ENCODE measurements at regions not wholly inside any gene's neighbourhood (a gene's known extent, or its start where the extent isn't known, plus 50 kb on each side); places are given as distances from the start of the nearest gene placed in this dataset.
A peak's percentile ranks its signal among the peaks of the same experiment; 100 is the strongest.
"Not testable (repeated sequence)": the region's sequence is repeated elsewhere in the genome, so short reads cannot be mapped to it uniquely, and the experiment has no call there.

DNA sequence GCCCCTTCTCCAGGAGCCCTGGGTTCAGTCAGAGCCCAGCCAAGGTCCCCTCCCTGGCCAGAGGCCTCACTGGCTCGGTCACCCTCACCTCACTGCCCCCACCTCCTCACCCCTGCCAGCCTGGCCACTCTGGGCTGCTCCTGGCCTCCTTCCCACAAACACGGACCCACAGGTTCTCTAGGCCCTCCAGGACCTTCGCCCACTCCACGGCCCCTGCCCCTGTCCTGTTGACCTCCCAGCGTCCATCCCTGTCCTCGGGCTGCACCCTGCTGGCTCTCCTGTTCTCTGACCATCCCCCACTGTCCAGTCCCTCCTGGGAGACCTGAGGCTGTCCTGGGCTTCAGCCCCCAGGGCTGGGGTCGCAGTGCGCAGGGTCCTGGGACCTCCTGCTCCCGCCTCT lies 173.3 kb downstream of the TMEM121 start:
- H3K27ac Mint-ChIP-seq (ENCODE audit: unreplicated experiment); DNase-seq (ENCODE audit: extremely low spot score, unreplicated experiment); H3K4me1 Mint-ChIP-seq (ENCODE audit: unreplicated experiment); H3K27me3 Mint-ChIP-seq (ENCODE audit: unreplicated experiment); H3K36me3 Mint-ChIP-seq (ENCODE audit: unreplicated experiment); H3K4me3 Mint-ChIP-seq (ENCODE audit: unreplicated experiment): not testable (repeated sequence)
- peaks cover 12% of the 10 kb centered on the region for H3K9me3 Mint-ChIP-seq (ENCODE audit: unreplicated experiment)

DNA sequence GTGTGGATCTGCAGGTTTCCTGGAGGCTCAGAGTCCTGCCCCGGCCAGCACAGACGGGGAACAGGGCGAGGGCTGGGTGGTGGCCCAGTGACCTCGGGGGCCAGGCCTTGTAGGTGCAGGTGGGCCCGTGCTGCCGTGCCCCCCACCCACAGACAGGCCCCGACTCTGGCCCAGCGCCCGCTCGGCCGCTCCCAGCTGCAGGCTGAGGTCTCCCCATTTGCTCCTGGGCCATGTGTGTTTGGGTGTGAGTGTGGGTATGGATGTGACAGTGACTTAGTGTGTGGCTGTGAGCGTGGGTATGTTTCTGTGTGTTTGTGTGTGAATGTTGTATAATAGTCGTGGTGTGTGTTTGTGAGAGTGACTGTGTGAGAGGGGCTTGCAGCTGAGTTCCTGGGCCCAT lies 173.8 kb downstream of the TMEM121 start:
- not testable (repeated sequence) for H3K36me3 Mint-ChIP-seq (ENCODE audit: unreplicated experiment); H3K9me3 Mint-ChIP-seq (ENCODE audit: unreplicated experiment); DNase-seq (ENCODE audit: extremely low spot score, unreplicated experiment); H3K4me3 Mint-ChIP-seq (ENCODE audit: unreplicated experiment); H3K27ac Mint-ChIP-seq (ENCODE audit: unreplicated experiment); H3K4me1 Mint-ChIP-seq (ENCODE audit: unreplicated experiment); H3K27me3 Mint-ChIP-seq (ENCODE audit: unreplicated experiment)

DNA sequence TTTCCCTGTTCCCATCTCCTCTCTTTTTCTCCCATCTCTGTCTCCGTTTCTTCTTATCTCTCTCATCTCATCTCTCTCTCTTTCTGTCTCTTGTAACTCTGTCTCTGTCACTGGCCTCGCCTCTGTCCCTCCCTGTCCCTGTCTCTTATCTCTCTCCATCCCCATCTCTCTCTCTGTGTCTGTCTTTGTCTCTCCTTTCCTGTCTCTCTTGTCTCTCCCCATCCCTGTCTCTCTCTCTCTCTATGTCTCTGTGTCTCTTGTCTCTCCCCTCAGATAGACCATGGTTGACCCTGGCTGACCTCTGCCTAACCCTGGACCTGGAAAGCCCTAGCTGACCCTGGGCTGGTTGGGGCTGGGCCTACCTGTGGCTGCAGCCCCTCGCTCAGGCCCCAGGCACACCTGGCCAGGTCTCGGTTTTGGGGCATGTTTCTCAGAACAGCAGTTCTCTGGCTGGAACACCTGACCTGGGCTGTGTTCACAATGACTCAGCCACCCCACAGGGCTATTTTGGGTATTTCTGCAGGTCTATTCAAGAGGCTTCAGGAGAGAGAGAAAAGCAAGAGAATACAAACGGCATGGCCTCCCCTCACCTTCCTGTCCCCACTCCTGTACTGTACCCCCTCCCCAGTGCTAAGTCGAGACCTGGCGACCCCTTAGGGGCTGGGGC lies 174.4 kb downstream of the TMEM121 start:
- Mint-ChIP-seq H3K27ac (ENCODE audit: unreplicated experiment) (no peak overlapping the region), H3K4me3 (ENCODE audit: unreplicated experiment) (no peak overlapping the region), H3K36me3 (ENCODE audit: unreplicated experiment) (no peaks in the 10 kb centered on the region), H3K9me3 (ENCODE audit: unreplicated experiment) (peaks cover 9% of the 10 kb centered on the region), H3K27me3 (ENCODE audit: unreplicated experiment) (no peaks in the 10 kb centered on the region), H3K4me1 (ENCODE audit: unreplicated experiment) (no peaks in the 10 kb centered on the region)
- DNase-seq (ENCODE audit: extremely low spot score, unreplicated experiment), result no peak
- TF ChIP-seq, protein P1, sequence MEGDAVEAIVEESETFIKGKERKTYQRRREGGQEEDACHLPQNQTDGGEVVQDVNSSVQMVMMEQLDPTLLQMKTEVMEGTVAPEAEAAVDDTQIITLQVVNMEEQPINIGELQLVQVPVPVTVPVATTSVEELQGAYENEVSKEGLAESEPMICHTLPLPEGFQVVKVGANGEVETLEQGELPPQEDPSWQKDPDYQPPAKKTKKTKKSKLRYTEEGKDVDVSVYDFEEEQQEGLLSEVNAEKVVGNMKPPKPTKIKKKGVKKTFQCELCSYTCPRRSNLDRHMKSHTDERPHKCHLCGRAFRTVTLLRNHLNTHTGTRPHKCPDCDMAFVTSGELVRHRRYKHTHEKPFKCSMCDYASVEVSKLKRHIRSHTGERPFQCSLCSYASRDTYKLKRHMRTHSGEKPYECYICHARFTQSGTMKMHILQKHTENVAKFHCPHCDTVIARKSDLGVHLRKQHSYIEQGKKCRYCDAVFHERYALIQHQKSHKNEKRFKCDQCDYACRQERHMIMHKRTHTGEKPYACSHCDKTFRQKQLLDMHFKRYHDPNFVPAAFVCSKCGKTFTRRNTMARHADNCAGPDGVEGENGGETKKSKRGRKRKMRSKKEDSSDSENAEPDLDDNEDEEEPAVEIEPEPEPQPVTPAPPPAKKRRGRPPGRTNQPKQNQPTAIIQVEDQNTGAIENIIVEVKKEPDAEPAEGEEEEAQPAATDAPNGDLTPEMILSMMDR (IDR thresholded peaks at IDR 0.05), result no peak

DNA sequence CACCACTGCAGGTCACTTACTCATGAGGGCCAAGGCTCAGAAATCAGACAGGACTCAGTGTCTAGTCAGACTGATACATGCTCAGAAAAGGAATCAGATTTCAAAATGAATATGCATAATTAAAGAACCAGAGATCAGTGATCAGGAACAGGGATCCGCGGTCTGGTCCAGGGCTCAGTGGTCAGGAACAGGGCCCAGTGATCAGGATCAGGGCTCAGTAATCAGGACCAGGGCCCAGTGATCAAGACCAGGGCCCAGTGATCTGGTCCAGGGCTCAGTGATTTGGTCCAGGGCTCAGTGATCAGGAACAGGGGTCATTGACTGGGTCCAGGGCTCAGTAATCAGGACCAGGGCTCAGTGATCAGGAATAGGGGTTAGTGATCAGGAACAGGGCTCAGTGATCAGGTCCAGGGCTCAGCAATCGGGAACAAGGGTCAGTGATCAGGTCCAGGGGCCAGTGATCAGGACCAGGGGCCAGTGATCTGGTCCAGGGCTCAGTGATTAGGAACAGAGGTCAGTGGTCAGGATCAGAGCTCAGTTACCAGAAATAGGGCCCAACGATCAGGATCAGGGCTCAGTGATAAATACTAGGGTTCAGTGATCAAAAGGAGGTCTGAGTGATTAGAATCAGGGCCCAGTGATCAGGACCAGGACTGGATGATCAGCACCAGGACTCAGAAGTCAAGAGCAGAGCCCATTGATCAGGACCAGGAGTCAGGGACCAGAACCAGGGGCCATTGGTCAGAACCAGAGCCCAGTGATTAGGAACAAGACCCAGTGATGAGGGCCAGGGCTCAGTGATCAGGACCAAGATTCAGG lies 175.3 kb downstream of the TMEM121 start:
- Mint-ChIP-seq H3K27ac (ENCODE audit: unreplicated experiment) (no peak overlapping the region), H3K4me3 (ENCODE audit: unreplicated experiment) (no peak overlapping the region), H3K9me3 (ENCODE audit: unreplicated experiment) (peaks cover 9% of the 10 kb centered on the region), H3K27me3 (ENCODE audit: unreplicated experiment) (no peaks in the 10 kb centered on the region), H3K36me3 (ENCODE audit: unreplicated experiment) (no peaks in the 10 kb centered on the region), H3K4me1 (ENCODE audit: unreplicated experiment) (no peaks in the 10 kb centered on the region)
- peak; percentile 65 for DNase-seq (ENCODE audit: extremely low spot score, unreplicated experiment)
- TF ChIP-seq, protein P1 (IDR thresholded peaks at IDR 0.05), result no peak

DNA sequence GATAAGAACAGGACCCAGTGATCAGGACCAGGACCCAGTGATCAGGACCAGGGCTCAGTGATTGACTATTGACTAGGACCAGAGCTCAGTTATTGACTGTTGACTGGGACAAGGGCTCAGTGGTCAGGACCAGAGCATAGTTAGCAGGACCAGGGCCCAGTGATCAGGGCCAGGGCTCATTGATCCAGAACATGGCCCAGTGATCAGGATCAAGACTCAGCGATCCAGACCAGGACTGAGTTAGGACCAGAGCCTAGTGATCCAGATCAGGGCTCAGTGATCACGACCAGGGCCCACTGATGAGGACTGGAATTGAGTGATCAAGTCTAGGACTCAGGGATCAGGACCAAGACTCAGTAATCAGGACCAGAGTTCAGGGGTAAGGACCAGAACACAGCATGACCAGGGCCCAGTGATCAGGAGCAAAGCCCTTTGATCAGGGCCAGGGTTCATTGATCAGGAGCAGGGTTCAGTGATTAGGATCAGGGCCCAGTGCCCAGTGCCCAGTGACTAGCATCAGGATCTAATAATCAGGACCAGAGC lies 176.0 kb downstream of the TMEM121 start:
- Mint-ChIP-seq H3K4me1 (ENCODE audit: unreplicated experiment) (no peaks in the 10 kb centered on the region), H3K36me3 (ENCODE audit: unreplicated experiment) (no peaks in the 10 kb centered on the region), H3K4me3 (ENCODE audit: unreplicated experiment) (no peak overlapping the region), H3K27me3 (ENCODE audit: unreplicated experiment) (no peaks in the 10 kb centered on the region), H3K27ac (ENCODE audit: unreplicated experiment) (no peak overlapping the region), H3K9me3 (ENCODE audit: unreplicated experiment) (peaks cover 9% of the 10 kb centered on the region)
- TF ChIP-seq, protein P1 (IDR thresholded peaks at IDR 0.05), result no peak
- peak; percentile 54 for DNase-seq (ENCODE audit: extremely low spot score, unreplicated experiment)

DNA sequence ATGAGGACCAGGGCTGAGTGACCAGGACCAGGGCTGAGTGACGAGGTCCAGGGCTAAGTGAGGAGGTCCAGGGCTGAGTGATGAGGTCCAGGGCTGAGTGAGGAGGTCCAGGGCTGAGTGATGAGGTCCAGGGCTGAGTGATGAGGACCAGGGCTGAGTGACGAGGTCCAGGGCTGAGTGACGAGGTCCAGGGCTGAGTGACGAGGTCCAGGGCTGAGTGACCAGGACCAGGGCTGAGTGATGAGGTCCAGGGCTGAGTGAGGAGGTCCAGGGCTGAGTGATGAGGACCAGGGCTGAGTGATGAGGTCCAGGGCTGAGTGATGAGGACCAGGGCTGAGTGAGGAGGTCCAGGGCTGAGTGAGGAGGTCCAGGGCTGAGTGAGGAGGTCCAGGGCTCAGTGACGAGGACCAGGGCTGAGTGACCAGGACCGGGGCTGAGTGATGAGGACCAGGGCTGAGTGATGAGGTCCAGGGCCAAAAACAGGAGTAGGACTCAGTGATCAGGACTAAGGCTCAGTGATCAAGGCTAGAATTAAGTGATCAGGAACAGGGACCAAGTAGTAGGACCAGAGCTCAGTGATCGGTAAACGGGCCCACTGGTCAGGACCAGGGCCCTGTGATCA lies 176.8 kb downstream of the TMEM121 start:
- DNase-seq (ENCODE audit: extremely low spot score, unreplicated experiment), result peak; percentile 38
- not testable (repeated sequence) for H3K27me3 Mint-ChIP-seq (ENCODE audit: unreplicated experiment); H3K4me1 Mint-ChIP-seq (ENCODE audit: unreplicated experiment); H3K36me3 Mint-ChIP-seq (ENCODE audit: unreplicated experiment); H3K27ac Mint-ChIP-seq (ENCODE audit: unreplicated experiment); H3K4me3 Mint-ChIP-seq (ENCODE audit: unreplicated experiment); H3K9me3 Mint-ChIP-seq (ENCODE audit: unreplicated experiment)

DNA sequence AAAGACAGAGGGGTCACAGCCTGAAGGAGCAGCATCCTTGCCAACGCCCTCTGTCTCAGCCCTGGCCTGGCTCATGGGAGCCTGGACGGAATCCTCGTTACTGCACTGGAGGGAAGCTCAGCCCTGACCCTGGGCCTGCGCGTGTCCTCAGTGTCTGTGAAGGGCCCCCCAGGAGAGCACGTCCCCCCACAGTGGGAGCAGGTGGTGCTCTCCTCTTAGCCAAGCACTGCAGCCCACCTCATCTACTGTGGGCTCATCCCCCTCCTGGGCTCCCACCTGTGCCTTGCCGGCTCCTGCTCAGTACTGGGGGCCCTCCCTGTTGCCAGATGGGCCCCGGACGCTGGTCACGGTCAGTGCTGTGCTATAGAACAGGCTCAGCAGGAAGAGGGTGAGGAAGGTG lies 177.7 kb downstream of the TMEM121 start:
- not testable (repeated sequence) for H3K4me1 Mint-ChIP-seq (ENCODE audit: unreplicated experiment); H3K27ac Mint-ChIP-seq (ENCODE audit: unreplicated experiment); H3K27me3 Mint-ChIP-seq (ENCODE audit: unreplicated experiment); H3K4me3 Mint-ChIP-seq (ENCODE audit: unreplicated experiment); H3K9me3 Mint-ChIP-seq (ENCODE audit: unreplicated experiment); H3K36me3 Mint-ChIP-seq (ENCODE audit: unreplicated experiment)
- DNase-seq (ENCODE audit: extremely low spot score, unreplicated experiment), result peak; percentile 49

DNA sequence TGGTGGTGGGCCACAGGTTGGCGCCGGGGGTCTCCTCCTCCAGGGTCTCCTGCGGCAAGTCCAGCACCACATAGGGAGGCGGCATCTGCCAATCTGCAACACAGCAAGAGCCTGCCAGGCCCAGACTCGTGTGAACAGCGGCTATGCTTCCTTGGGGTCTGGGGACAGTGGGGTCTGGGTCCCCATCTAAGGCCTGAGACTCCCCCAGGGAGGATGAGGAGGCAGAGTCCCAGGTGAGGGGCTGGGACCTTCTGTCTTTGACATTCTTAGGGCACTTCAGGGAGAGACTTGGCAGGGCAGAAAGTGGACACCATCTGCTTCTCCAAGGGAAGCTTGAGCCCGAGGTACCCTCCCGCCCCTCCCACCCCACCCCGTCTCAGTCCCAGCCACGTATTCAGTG lies 178.1 kb downstream of the TMEM121 start:
- H3K27ac Mint-ChIP-seq (ENCODE audit: unreplicated experiment); H3K36me3 Mint-ChIP-seq (ENCODE audit: unreplicated experiment); H3K27me3 Mint-ChIP-seq (ENCODE audit: unreplicated experiment); H3K4me3 Mint-ChIP-seq (ENCODE audit: unreplicated experiment); H3K9me3 Mint-ChIP-seq (ENCODE audit: unreplicated experiment); H3K4me1 Mint-ChIP-seq (ENCODE audit: unreplicated experiment): not testable (repeated sequence)
- DNase-seq (ENCODE audit: extremely low spot score, unreplicated experiment), result peak; percentile 63

DNA sequence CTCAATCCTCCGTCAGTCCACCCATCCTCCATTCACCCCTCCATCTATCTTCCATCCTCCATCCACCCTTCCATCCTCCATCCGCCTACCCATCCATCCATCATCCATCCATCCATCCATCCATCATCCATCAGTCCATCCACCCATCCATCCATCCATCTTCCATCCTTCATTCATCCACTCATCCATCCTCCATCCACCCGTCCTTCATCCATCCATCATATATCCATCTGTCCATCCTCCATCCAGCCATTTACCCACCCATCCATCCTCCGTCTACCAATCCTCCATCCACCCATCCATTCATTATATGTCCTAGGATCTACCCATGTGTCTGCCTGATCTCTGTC lies 179.1 kb downstream of the TMEM121 start:
- DNase-seq (ENCODE audit: extremely low spot score, unreplicated experiment); H3K4me1 Mint-ChIP-seq (ENCODE audit: unreplicated experiment); H3K27me3 Mint-ChIP-seq (ENCODE audit: unreplicated experiment); H3K27ac Mint-ChIP-seq (ENCODE audit: unreplicated experiment); H3K36me3 Mint-ChIP-seq (ENCODE audit: unreplicated experiment); H3K9me3 Mint-ChIP-seq (ENCODE audit: unreplicated experiment); H3K4me3 Mint-ChIP-seq (ENCODE audit: unreplicated experiment): not testable (repeated sequence)

Measured in osteocyte (in vitro differentiated cells).